ENCODE measurements at regions not wholly inside any gene's neighbourhood (a gene's known extent, or its start where the extent isn't known, plus 50 kb on each side); places are given as distances from the start of the nearest gene placed in this dataset.

GRCh38 chr12:77559400-77560074 is 271.2 kb upstream of the NAV3 start:
- TF ChIP-seq RBBP5 (IDR thresholded peaks at IDR 0.05; ENCODE audit: borderline replicate concordance, insufficient read depth, low read length, poor library complexity, severe bottlenecking), result no peak
- TF ChIP-seq, protein P1, sequence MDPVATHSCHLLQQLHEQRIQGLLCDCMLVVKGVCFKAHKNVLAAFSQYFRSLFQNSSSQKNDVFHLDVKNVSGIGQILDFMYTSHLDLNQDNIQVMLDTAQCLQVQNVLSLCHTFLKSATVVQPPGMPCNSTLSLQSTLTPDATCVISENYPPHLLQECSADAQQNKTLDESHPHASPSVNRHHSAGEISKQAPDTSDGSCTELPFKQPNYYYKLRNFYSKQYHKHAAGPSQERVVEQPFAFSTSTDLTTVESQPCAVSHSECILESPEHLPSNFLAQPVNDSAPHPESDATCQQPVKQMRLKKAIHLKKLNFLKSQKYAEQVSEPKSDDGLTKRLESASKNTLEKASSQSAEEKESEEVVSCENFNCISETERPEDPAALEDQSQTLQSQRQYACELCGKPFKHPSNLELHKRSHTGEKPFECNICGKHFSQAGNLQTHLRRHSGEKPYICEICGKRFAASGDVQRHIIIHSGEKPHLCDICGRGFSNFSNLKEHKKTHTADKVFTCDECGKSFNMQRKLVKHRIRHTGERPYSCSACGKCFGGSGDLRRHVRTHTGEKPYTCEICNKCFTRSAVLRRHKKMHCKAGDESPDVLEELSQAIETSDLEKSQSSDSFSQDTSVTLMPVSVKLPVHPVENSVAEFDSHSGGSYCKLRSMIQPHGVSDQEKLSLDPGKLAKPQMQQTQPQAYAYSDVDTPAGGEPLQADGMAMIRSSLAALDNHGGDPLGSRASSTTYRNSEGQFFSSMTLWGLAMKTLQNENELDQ (CRISPR knock-in tag; IDR thresholded peaks at IDR 0.05; ENCODE audit: borderline replicate concordance), result no peak
- TF ChIP-seq SOX6 (IDR thresholded peaks at IDR 0.05), result no peak
